GM12878 (cell line): ENCODE measurements at regions not wholly inside any gene's neighbourhood (a gene's known extent, or its start where the extent isn't known, plus 50 kb on each side); places are given as distances from the start of the nearest gene placed in this dataset.

Experiments used
- ATAC-seq: fragments of 200-7000 bp; cut with Tn5 transposase; 3 replicates; pipeline ENCODE4 v1.9.1; 2020; ENCODE audit warnings: mild to moderate bottlenecking, moderate library complexity
- BruUV-seq: library from RNA; stranded (reverse); fragments of 400-500 nt; replicated peaks from 2 replicates; lab custom pipeline; 2021; lab: Mats Ljungman, UMichigan
- CTCF ChIA-PET: fragments of 300-600 bp; sonication (Branson Sonifier 250); formaldehyde crosslinking; extraction: SDS; loops from one replicate; lab custom pipeline; 2021; ENCODE audit warnings: inconsistent platforms; lab: Yijun Ruan, JAX
- POLR2A ChIA-PET: fragments of 350-600 bp; formaldehyde crosslinking; extraction: SDS; loops from one replicate; lab custom pipeline; 2021; ENCODE audit warnings: inconsistent platforms; lab: Charles Lee
- RAD21 ChIA-PET: fragments of 300-600 bp; sonication (Branson Sonifier 250); formaldehyde crosslinking; loops from one replicate; lab custom pipeline; 2023; ENCODE audit warnings: antibody characterized with exemption; ENCODE audit not compliant: unreplicated experiment; lab: Charles Lee
- SMC1A ChIA-PET: fragments of 300-600 bp; sonication (Branson Sonifier 250); formaldehyde crosslinking; loops from one replicate; lab custom pipeline; 2023; ENCODE audit not compliant: unreplicated experiment, uncharacterized antibody; lab: Charles Lee
- DNase-seq: peaks from one replicate; pipeline ENCODE4 v3.0.0-alpha.2; 2011; ENCODE audit warnings: low read depth, low spot score
- FAIRE-seq: peaks from 3 replicates; lab custom pipeline; 2011; peaks lifted over from hg19 to GRCh38; lab: Jason Lieb, UNC
- H2AFZ ChIP-seq: 2 replicates; pipeline ENCODE4 v1.6.0; 2011; ENCODE audit warnings: low read depth, low read length, control low read depth; ENCODE audit not compliant: control insufficient read depth
- H3K27ac ChIP-seq: 2 replicates; pipeline ENCODE4 v1.5.1; 2011; ENCODE audit warnings: control low read depth; ENCODE audit not compliant: control insufficient read depth, insufficient read depth
- H3K27me3 ChIP-seq, 2 experiments: replicated peaks in 1 of 2; 2 replicates each; pipeline versions ENCODE4 v1.6.0 to v1.6.1; 2011; ENCODE audit warnings: low read length in 1 of 2; ENCODE audit not compliant: control insufficient read depth in 2 of 2, insufficient read depth in 2 of 2
- H3K36me3 ChIP-seq, 2 experiments: 2 replicates each; pipeline ENCODE4 v1.5.1; 2011; ENCODE audit warnings: low read length in 1 of 2; ENCODE audit not compliant: control insufficient read depth in 2 of 2, insufficient read depth in 2 of 2
- H3K4me1 ChIP-seq: 2 replicates; pipeline ENCODE4 v1.6.1; 2011; ENCODE audit warnings: mild to moderate bottlenecking, low read length, moderate library complexity, mixed read lengths; ENCODE audit not compliant: control insufficient read depth, insufficient read depth
- H3K4me2 ChIP-seq: 2 replicates; pipeline ENCODE4 v1.6.0; 2011; ENCODE audit warnings: control low read depth; ENCODE audit not compliant: control insufficient read depth, insufficient read depth
- H3K4me3 ChIP-seq: fragments of 200-600 bp; sonication (generic); 2 replicates; pipeline ENCODE4 v1.5.1; 2016
- H3K79me2 ChIP-seq: 2 replicates; pipeline ENCODE4 v1.6.0; 2011; ENCODE audit warnings: low read length; ENCODE audit not compliant: control insufficient read depth, insufficient read depth
- H3K9ac ChIP-seq: 2 replicates; pipeline ENCODE4 v1.8.0; 2011; ENCODE audit warnings: low read length, control low read depth, mixed read lengths; ENCODE audit not compliant: control insufficient read depth, insufficient read depth
- H3K9me3 ChIP-seq: replicated peaks from 3 replicates; pipeline ENCODE4 v1.5.1; 2011; ENCODE audit warnings: mild to moderate bottlenecking, low read length; ENCODE audit not compliant: control insufficient read depth, insufficient read depth
- H4K20me1 ChIP-seq: 2 replicates; pipeline ENCODE4 v1.6.0; 2011; ENCODE audit not compliant: control insufficient read depth, insufficient read depth
- BCL3 ChIP-seq: IDR thresholded peaks from 2 replicates; pipeline ENCODE4 v1.6.1; 2011; ENCODE audit warnings: borderline replicate concordance, low read depth, mild to moderate bottlenecking, moderate library complexity, low read length; ENCODE audit not compliant: insufficient read depth, poor library complexity, severe bottlenecking
- BHLHE40 ChIP-seq, 2 experiments: fragments of 450-650 bp in 1 of 2; IDR thresholded peaks; 2 replicates each; pipeline ENCODE4 v1.6.1; 2011 to 2017; ENCODE audit warnings: low read depth in 2 of 2, borderline replicate concordance in 1 of 2, improper control_type of control experiment in 1 of 2, low read length in 1 of 2, mild to moderate bottlenecking in 1 of 2
- BRCA1 ChIP-seq: IDR thresholded peaks from 2 replicates; pipeline ENCODE4 v1.6.1; 2011; ENCODE audit warnings: low read depth, low read length, improper control_type of control experiment
- CEBPB ChIP-seq, 2 experiments: fragments of 150-350 bp in 1 of 2; IDR thresholded peaks; 2 replicates each; pipeline ENCODE4 v1.6.1; 2012 to 2014; ENCODE audit warnings: low read depth in 2 of 2, low read length in 2 of 2, borderline replicate concordance in 1 of 2, inconsistent platforms in 1 of 2
- MAX ChIP-seq: IDR thresholded peaks from 2 replicates; pipeline ENCODE4 v1.6.1; 2012; ENCODE audit warnings: low read depth, low read length, improper control_type of control experiment
- MEF2A ChIP-seq: IDR thresholded peaks from 2 replicates; pipeline ENCODE4 v1.6.1; 2011; ENCODE audit warnings: low read depth, mild to moderate bottlenecking, low read length, moderate library complexity; ENCODE audit not compliant: insufficient read depth
- NR2F1 ChIP-seq: fragments of 450-650 bp; conservative IDR thresholded peaks from 2 replicates; pipeline ENCODE4 v1.6.1; 2017; ENCODE audit warnings: mild to moderate bottlenecking
- PAX5 ChIP-seq: IDR thresholded peaks from 2 replicates; pipeline ENCODE4 v1.6.1; 2011; ENCODE audit warnings: low read depth, low read length, borderline replicate concordance
- WRNIP1 ChIP-seq: IDR thresholded peaks from 2 replicates; pipeline ENCODE4 v1.6.1; 2011; ENCODE audit warnings: low read depth, low read length, improper control_type of control experiment, borderline replicate concordance
- WGBS: methylation state at CpG from one replicate; pipeline ENCODE4 v1.1.6; 2016; ENCODE audit warnings: low lambda C conversion rate; ENCODE audit not compliant: insufficient replicate concordance, insufficient coverage; ENCODE audit errors: missing lambda C conversion rate; 5-methylcytosine and 5-hydroxymethylcytosine counted together
- in situ Hi-C: fragments of 300-500 bp; cut with MboI; formaldehyde crosslinking; loops from 9 replicates; pipeline ENCODE4 v1.14.3; 2018; ENCODE audit warnings: mixed read lengths
- intact Hi-C: fragments of 100-400 bp; cut with micrococcal nuclease; formaldehyde crosslinking; loops from one replicate; pipeline ENCODE4 v1.14.2; 2022; ENCODE audit not compliant: unreplicated experiment
- TF ChIP-seq, protein P1 (sequence below): IDR thresholded peaks from 2 replicates; pipeline ENCODE4 v1.6.1; 2012; ENCODE audit warnings: improper control_type of control experiment, low read depth, low read length; ENCODE audit not compliant: insufficient replicate concordance

GRCh38 chr2:238613610-238614009, 186.9 kb downstream of the ASB1 start:
- CTCF ChIA-PET, result no interaction called here
- Histone ChIP-seq H3K27ac (no peak overlapping the region), H3K4me3 (no peak overlapping the region), H3K27me3 (no peaks in the 10 kb centered on the region), H3K9me3 (no peaks in the 10 kb centered on the region), H3K4me1 (no peaks in the 10 kb centered on the region), H3K9ac (no peak overlapping the region), H2AFZ (no peak overlapping the region), H3K79me2 (no peaks in the 10 kb centered on the region), H3K4me2 (no peak overlapping the region), H3K36me3 (no peaks in the 10 kb centered on the region), H4K20me1 (no peaks in the 10 kb centered on the region)
- DNase-seq, result no peak
- RAD21 ChIA-PET, result no interaction called here
- no peak for TF ChIP-seq WRNIP1
- BruUV-seq, result no TSS peak
- POLR2A ChIA-PET, result no interaction called here
- SMC1A ChIA-PET, result no interaction called here
- ATAC-seq, result no peak
- no peak for FAIRE-seq
- intact Hi-C loops (no loop called here), in situ Hi-C loops (no loop called here)
- 51% methylated on average over 5 of the region's 5 CpGs for WGBS

- no peak for FAIRE-seq
- H3K27ac ChIP-seq, result no peak overlapping the region
- no peaks in the 10 kb centered on the region for H3K27me3 ChIP-seq
- H2AFZ ChIP-seq, result no peak overlapping the region
- TF ChIP-seq BHLHE40 (IDR thresholded peaks at IDR 0.05; ENCODE audit: borderline replicate concordance in 1 of 2, low read depth in 2 of 2, low read length in 1 of 2) (no peak), MAX (no peak), MEF2A (no peak), NR2F1 (no peak), BCL3 (no peak), CEBPB (IDR thresholded peaks at IDR 0.05; ENCODE audit: borderline replicate concordance in 1 of 2, low read depth in 2 of 2, low read length in 2 of 2) (no peak), BRCA1 (no peak), PAX5 (no peak)
- TF ChIP-seq, protein P1, sequence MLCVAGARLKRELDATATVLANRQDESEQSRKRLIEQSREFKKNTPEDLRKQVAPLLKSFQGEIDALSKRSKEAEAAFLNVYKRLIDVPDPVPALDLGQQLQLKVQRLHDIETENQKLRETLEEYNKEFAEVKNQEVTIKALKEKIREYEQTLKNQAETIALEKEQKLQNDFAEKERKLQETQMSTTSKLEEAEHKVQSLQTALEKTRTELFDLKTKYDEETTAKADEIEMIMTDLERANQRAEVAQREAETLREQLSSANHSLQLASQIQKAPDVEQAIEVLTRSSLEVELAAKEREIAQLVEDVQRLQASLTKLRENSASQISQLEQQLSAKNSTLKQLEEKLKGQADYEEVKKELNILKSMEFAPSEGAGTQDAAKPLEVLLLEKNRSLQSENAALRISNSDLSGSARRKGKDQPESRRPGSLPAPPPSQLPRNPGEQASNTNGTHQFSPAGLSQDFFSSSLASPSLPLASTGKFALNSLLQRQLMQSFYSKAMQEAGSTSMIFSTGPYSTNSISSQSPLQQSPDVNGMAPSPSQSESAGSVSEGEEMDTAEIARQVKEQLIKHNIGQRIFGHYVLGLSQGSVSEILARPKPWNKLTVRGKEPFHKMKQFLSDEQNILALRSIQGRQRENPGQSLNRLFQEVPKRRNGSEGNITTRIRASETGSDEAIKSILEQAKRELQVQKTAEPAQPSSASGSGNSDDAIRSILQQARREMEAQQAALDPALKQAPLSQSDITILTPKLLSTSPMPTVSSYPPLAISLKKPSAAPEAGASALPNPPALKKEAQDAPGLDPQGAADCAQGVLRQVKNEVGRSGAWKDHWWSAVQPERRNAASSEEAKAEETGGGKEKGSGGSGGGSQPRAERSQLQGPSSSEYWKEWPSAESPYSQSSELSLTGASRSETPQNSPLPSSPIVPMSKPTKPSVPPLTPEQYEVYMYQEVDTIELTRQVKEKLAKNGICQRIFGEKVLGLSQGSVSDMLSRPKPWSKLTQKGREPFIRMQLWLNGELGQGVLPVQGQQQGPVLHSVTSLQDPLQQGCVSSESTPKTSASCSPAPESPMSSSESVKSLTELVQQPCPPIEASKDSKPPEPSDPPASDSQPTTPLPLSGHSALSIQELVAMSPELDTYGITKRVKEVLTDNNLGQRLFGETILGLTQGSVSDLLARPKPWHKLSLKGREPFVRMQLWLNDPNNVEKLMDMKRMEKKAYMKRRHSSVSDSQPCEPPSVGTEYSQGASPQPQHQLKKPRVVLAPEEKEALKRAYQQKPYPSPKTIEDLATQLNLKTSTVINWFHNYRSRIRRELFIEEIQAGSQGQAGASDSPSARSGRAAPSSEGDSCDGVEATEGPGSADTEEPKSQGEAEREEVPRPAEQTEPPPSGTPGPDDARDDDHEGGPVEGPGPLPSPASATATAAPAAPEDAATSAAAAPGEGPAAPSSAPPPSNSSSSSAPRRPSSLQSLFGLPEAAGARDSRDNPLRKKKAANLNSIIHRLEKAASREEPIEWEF, result no peak
- H3K4me1 ChIP-seq, result no peaks in the 10 kb centered on the region
- no peaks in the 10 kb centered on the region for H3K79me2 ChIP-seq
- RAD21 ChIA-PET, result no interaction called here
- BruUV-seq, result no TSS peak
- CTCF ChIA-PET, result no interaction called here
- POLR2A ChIA-PET, result no interaction called here
- in situ Hi-C loops, result no loop called here
- no peaks in the 10 kb centered on the region for H3K9me3 ChIP-seq
- no peak overlapping the region for H3K4me3 ChIP-seq
- H4K20me1 ChIP-seq, result no peaks in the 10 kb centered on the region
- H3K4me2 ChIP-seq, result no peak overlapping the region
- intact Hi-C loops, result no loop called here
- SMC1A ChIA-PET, result no interaction called here
- no peak for ATAC-seq
- H3K36me3 ChIP-seq, result no peaks in the 10 kb centered on the region
- H3K9ac ChIP-seq, result no peak overlapping the region
- no peak for DNase-seq
Observed at GRCh38 chr2:238614376-238614775, 187.6 kb downstream of the ASB1 start.
